ENCODE measurements at regions not wholly inside any gene's neighbourhood (a gene's known extent, or its start where the extent isn't known, plus 50 kb on each side); places are given as distances from the start of the nearest gene placed in this dataset.

GRCh38 chr5:72010430-72010829, 96.8 kb upstream of the MAP1B start:
- no peak for DNase-seq

- no peak for DNase-seq
Measured at GRCh38 chr5:72012906-72013305, 94.4 kb upstream of the MAP1B start.

GRCh38 chr5:72013766-72014624, 93.3 kb upstream of the MAP1B start:
- no peak for DNase-seq

GRCh38 chr5:72015103-72015548, 92.1 kb upstream of the MAP1B start:
- DNase-seq, result no peak

- peak; percentile 66 to 76 (median 74) for DNase-seq
Measured at GRCh38 chr5:72018143-72018803, 89.0 kb upstream of the MAP1B start.

- DNase-seq, result no peak
Measured at GRCh38 chr5:72020161-72020983, 86.9 kb upstream of the MAP1B start.

GRCh38 chr5:72021651-72022357, 85.5 kb upstream of the MAP1B start:
- no peak for DNase-seq

DNA sequence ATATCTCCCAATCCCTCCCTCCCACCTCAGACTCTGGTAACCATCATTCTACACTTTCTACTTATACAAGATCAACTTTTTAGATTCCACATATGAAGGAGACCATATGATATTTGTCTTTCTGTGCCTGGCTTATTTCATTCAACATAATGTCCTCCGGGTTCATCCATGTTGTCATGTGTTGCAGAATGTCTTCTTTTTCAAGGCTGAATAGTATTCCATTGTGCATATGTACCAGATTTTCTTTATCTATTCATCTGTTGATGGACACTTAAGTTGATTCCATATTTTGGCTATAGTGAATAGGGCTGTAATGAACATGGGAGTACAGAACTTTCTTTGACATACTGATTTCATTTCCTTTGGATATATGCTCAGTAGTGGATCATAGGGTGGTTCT, 78.9 kb upstream of the MAP1B start:
- DNase-seq, result no peak

GRCh38 chr5:72030237-72030636, 77.0 kb upstream of the MAP1B start:
- no peak for DNase-seq

GRCh38 chr5:72032788-72033187, 74.5 kb upstream of the MAP1B start:
- DNase-seq, result no peak

DNA sequence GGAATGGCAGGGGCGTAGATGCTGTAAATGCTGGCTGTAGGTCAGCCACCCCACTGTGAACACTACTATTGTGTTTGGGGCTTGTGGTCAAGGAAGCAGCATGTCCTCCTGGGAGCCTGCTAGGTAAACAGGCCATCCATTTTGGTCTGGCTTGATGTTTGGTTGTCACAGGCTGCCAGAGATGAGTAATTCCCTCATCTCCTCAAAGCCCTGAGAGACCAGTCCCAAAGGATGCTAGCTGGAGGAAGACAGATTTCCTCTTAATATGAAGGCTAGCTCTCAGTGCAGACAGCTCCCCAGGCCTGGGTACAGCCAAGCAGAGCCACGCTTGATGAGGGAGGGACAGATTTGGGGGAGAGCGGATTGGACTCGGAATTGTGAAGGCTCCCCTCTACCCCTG, 72.5 kb upstream of the MAP1B start:
- no peak for DNase-seq

DNA sequence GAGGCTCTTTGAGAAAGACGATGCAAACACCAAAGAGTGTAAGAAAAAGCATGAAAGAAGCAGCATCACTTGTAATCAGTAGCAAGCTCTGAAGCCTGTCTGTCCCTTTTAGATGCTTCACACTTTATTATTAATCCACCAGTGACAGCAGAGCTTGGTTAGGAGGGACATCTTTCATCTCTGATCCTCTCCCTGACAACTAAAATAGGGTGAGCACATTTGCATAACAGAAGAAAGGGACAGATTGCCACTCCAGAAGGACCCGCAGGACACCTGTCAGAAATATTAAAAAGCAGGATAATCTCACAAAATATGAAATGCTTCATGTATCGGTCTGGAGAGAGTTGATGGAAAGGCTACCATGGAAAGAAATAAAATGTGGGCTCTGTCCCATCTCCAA, 71.4 kb upstream of the MAP1B start:
- DNase-seq, result no peak

- no peak for DNase-seq
Measured at GRCh38 chr5:72036951-72037350, 70.3 kb upstream of the MAP1B start.

GRCh38 chr5:72040513-72040912, 66.8 kb upstream of the MAP1B start:
- no peak for DNase-seq

DNA sequence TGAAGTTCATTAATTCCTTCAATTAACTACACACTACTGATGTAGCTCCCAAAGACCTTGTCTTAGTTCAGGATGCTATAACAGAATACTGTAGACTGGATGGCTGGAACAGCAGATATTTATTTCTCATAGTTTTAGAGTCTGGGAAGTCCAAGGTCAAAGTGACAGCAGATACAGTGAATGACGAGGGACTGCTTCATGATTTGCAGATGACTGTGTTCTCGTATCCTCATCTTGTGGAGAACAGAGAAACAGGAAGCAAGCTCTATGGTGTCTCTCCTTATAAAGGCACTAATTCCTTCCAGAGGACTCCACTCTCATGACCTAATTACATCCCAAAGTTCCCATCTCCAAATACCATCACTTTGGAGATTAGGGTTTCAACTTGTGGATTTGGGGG, 65.6 kb upstream of the MAP1B start:
- no peak for DNase-seq

- no peak for DNase-seq
Measured at GRCh38 chr5:72042097-72042496, 65.2 kb upstream of the MAP1B start.

- no peak for DNase-seq
Measured at GRCh38 chr5:72045692-72046091, 61.6 kb upstream of the MAP1B start.

- no peak for DNase-seq
Measured at GRCh38 chr5:72046106-72046505, 61.2 kb upstream of the MAP1B start.

- DNase-seq, result no peak
Measured at GRCh38 chr5:72055636-72056035, 51.6 kb upstream of the MAP1B start.

Measured in suppressor macrophage treated with lipopolysaccharide for 1 hour (primary cell).